ENCODE measurements at regions not wholly inside any gene's neighbourhood (a gene's known extent, or its start where the extent isn't known, plus 50 kb on each side); places are given as distances from the start of the nearest gene placed in this dataset.
"Not testable (repeated sequence)": the region's sequence is repeated elsewhere in the genome, so short reads cannot be mapped to it uniquely, and the experiment has no call there.

- DNase-seq (ENCODE audit: low read depth), result no peak
Observed at GRCh38 chr1:112818990-112819689, 104.0 kb upstream of the PPM1J start.

- DNase-seq (ENCODE audit: low read depth), result no peak
Observed at GRCh38 chr1:112817555-112818373, 102.6 kb upstream of the PPM1J start.

- no peak for DNase-seq (ENCODE audit: low read depth)
Observed at GRCh38 chr1:112815376-112815775, 100.2 kb upstream of the PPM1J start.

GRCh38 chr1:112814645-112815044 is 99.5 kb upstream of the PPM1J start:
- DNase-seq (ENCODE audit: low read depth), result not testable (repeated sequence)

GRCh38 chr1:112808861-112809684 is 93.9 kb upstream of the PPM1J start:
- peak; percentile 27 for DNase-seq (ENCODE audit: low read depth)

GRCh38 chr1:112807999-112808398 is 92.9 kb upstream of the PPM1J start:
- no peak for DNase-seq (ENCODE audit: low read depth)

- no peak for DNase-seq (ENCODE audit: low read depth)
Observed at GRCh38 chr1:112807117-112807516, 92.0 kb upstream of the PPM1J start.

GRCh38 chr1:112806090-112806642 is 91.0 kb upstream of the PPM1J start:
- no peak for DNase-seq (ENCODE audit: low read depth)

- no peak for DNase-seq (ENCODE audit: low read depth)
Observed at GRCh38 chr1:112805155-112805853, 90.2 kb upstream of the PPM1J start.

GRCh38 chr1:112803906-112804762 is 89.0 kb upstream of the PPM1J start:
- DNase-seq (ENCODE audit: low read depth), result peak; percentile 2

- no peak for DNase-seq (ENCODE audit: low read depth)
Observed at GRCh38 chr1:112800289-112800688, 85.2 kb upstream of the PPM1J start.

GRCh38 chr1:112798292-112798691 is 83.2 kb upstream of the PPM1J start:
- no peak for DNase-seq (ENCODE audit: low read depth)

- DNase-seq (ENCODE audit: low read depth), result no peak
Observed at GRCh38 chr1:112797224-112797623, 82.1 kb upstream of the PPM1J start.

- DNase-seq (ENCODE audit: low read depth), result no peak
Observed at GRCh38 chr1:112794654-112795239, 79.6 kb upstream of the PPM1J start.

GRCh38 chr1:112793631-112794565 is 78.8 kb upstream of the PPM1J start:
- no peak for DNase-seq (ENCODE audit: low read depth)

- no peak for DNase-seq (ENCODE audit: low read depth)
Observed at GRCh38 chr1:112791723-112792104, 76.6 kb upstream of the PPM1J start.

- no peak for DNase-seq (ENCODE audit: low read depth)
Observed at GRCh38 chr1:112790920-112791722, 76.0 kb upstream of the PPM1J start.

- DNase-seq (ENCODE audit: low read depth), result no peak
Observed at GRCh38 chr1:112788561-112788960, 73.4 kb upstream of the PPM1J start.
